GM12875 (cell line): ENCODE measurements at regions not wholly inside any gene's neighbourhood (a gene's known extent, or its start where the extent isn't known, plus 50 kb on each side); places are given as distances from the start of the nearest gene placed in this dataset.

Source experiments
- H3K4me3 ChIP-seq: one replicate; pipeline ENCODE4 v1.5.1; 2011; ENCODE audit warnings: low read depth, low read length, control low read depth
- TF ChIP-seq, protein P1 (sequence below): IDR thresholded peaks from 2 replicates; pipeline ENCODE4 v1.5.1; 2011; ENCODE audit warnings: low read depth, mild to moderate bottlenecking, control low read depth, inconsistent platforms, low read length, moderate library complexity, borderline replicate concordance; ENCODE audit not compliant: insufficient read depth

GRCh38 chr15:85318048-85318731, 62.2 kb upstream of the AKAP13 start:
- no peak overlapping the region for H3K4me3 ChIP-seq
- TF ChIP-seq, protein P1, sequence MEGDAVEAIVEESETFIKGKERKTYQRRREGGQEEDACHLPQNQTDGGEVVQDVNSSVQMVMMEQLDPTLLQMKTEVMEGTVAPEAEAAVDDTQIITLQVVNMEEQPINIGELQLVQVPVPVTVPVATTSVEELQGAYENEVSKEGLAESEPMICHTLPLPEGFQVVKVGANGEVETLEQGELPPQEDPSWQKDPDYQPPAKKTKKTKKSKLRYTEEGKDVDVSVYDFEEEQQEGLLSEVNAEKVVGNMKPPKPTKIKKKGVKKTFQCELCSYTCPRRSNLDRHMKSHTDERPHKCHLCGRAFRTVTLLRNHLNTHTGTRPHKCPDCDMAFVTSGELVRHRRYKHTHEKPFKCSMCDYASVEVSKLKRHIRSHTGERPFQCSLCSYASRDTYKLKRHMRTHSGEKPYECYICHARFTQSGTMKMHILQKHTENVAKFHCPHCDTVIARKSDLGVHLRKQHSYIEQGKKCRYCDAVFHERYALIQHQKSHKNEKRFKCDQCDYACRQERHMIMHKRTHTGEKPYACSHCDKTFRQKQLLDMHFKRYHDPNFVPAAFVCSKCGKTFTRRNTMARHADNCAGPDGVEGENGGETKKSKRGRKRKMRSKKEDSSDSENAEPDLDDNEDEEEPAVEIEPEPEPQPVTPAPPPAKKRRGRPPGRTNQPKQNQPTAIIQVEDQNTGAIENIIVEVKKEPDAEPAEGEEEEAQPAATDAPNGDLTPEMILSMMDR: 0 out of 2 replicates have a peak, but pooled peaks have one; percentile 22

DNA sequence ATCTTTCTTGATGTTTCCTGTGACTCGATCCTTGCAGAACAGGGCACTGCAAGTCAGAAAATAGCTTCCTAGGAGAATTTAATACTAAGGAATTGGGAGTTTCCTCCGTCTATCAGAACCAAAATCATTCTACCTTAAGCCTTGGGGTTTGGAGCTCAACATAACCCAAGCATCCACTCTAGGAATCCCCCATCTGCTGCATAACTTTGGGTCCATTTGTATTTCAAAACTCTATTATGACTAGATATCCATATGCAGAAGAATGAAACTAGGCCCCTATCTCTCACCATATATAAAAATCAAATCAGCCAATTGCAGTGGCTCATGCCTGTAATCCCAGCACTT, 61.7 kb upstream of the AKAP13 start:
- TF ChIP-seq, protein P1: no peak
- no peak overlapping the region for H3K4me3 ChIP-seq

DNA sequence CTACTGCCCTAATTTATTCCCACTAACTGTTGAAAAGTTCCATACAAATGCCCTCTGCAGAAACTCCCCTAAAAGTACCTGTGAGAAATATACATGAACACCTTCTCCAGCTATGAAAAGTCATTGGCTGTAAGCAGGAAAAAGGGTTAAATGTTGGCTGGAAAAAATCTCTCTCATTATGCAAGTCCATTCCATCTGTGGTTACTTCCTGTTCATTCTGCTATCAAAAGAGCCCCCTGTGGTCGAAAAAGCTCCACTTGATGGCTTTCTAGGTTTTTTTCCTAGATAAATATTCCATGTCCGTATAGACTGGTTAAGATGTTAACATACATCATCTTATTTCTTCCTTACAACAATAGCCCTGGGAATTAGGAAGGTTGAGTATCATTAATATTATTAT, 56.2 kb upstream of the AKAP13 start:
- H3K4me3 ChIP-seq: no peak overlapping the region
- TF ChIP-seq, protein P1: no peak

DNA sequence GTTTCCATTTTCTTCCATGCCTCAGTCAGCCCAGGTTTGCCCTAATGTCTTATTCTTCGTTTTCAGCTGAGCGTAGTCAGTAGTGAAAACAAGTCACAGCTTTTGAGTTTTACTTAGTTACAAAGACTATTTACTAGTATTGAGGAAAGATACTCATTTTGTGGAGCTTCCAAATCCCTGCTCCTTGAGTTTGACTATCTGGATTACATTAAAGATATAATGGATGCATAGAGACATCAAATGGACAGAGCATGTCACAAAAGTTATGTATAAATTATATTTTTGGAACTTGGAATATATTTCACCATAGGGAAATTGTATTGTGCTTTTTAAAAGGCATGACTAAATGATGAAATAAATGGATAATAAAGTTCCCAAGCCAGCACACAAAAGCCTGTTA, 54.6 kb upstream of the AKAP13 start:
- TF ChIP-seq, protein P1: no peak
- H3K4me3 ChIP-seq: no peak overlapping the region

DNA sequence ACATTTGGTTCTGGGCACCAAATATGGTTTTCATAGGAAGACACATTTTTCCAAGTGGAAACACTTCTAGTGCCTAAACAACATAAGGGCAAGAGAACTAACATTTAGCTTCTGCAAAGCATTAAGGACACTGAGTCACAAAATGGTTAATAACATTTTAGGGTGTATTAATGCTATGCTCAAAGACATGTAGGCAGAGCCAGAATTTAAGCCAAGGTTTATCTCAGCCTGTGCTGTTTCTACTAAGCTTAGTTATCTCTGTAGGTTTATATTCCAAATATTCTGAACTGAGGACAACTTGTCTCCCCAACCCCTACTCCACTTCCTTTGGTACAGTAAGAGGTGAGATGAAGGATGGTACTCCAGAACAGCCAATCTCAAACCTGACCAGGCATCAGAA, 54.1 kb upstream of the AKAP13 start:
- H3K4me3 ChIP-seq: no peak overlapping the region
- TF ChIP-seq, protein P1: no peak

- H3K4me3 ChIP-seq: no peak overlapping the region
- TF ChIP-seq, protein P1: no peak
Measured at GRCh38 chr15:85327820-85328219, 52.6 kb upstream of the AKAP13 start.

- peak overlapping the region; percentile 42 for H3K4me3 ChIP-seq
- TF ChIP-seq, protein P1: no peak
Measured at GRCh38 chr15:85329561-85330422, 50.6 kb upstream of the AKAP13 start.
